Ishikawa (cell line): ENCODE measurements at regions not wholly inside any gene's neighbourhood (a gene's known extent, or its start where the extent isn't known, plus 50 kb on each side); places are given as distances from the start of the nearest gene placed in this dataset.

Experiments used
- CEBPB ChIP-seq: IDR thresholded peaks from 2 replicates; pipeline ENCODE4 v1.6.1; 2012
- CREB1 ChIP-seq: IDR thresholded peaks from 2 replicates; pipeline ENCODE4 v1.6.1; 2012; ENCODE audit warnings: low read depth
- EGR1 ChIP-seq: IDR thresholded peaks from 2 replicates; pipeline ENCODE4 v1.6.1; 2012
- EP300 ChIP-seq: IDR thresholded peaks from 2 replicates; pipeline ENCODE4 v1.6.1; 2012; ENCODE audit warnings: borderline replicate concordance
- FOXM1 ChIP-seq: IDR thresholded peaks from 2 replicates; pipeline ENCODE4 v1.6.1; 2012; ENCODE audit warnings: low read depth, borderline replicate concordance
- MAX ChIP-seq: IDR thresholded peaks from 2 replicates; pipeline ENCODE4 v1.6.1; 2012
- NFIC ChIP-seq: IDR thresholded peaks from 2 replicates; pipeline ENCODE4 v1.6.1; 2012
- RAD21 ChIP-seq: IDR thresholded peaks from 2 replicates; pipeline ENCODE4 v1.6.1; 2012; ENCODE audit warnings: low read depth
- REST ChIP-seq: IDR thresholded peaks from 2 replicates; pipeline ENCODE4 v1.6.1; 2012; ENCODE audit warnings: low read depth, mild to moderate bottlenecking
- TAF1 ChIP-seq: IDR thresholded peaks from 2 replicates; pipeline ENCODE4 v1.6.1; 2012; ENCODE audit warnings: low read depth, mild to moderate bottlenecking
- TEAD4 ChIP-seq: IDR thresholded peaks from 2 replicates; pipeline ENCODE4 v1.6.1; 2012
- USF1 ChIP-seq: IDR thresholded peaks from 2 replicates; pipeline ENCODE4 v1.6.1; 2012
- YY1 ChIP-seq: IDR thresholded peaks from 2 replicates; pipeline ENCODE4 v1.6.1; 2012; ENCODE audit warnings: low read depth
- ZBTB7A ChIP-seq: IDR thresholded peaks from 2 replicates; pipeline ENCODE4 v1.6.1; 2012; ENCODE audit warnings: low read depth

GRCh38 chr5:97455996-97456395 lies 272.9 kb upstream of the RIOK2 start:
- TF ChIP-seq FOXM1, result no peak
- no peak for TF ChIP-seq TEAD4
- no peak for TF ChIP-seq YY1
- no peak for TF ChIP-seq EP300
- no peak for TF ChIP-seq MAX
- TF ChIP-seq CEBPB, result no peak
- TF ChIP-seq REST, result no peak
- TF ChIP-seq EGR1, result no peak

- TF ChIP-seq CREB1 (no peak), RAD21 (no peak), ZBTB7A (no peak), CEBPB (no peak), REST (no peak), MAX (no peak), USF1 (no peak)
These were observed 275.8 kb upstream of the RIOK2 start for GRCh38 chr5:97458851-97459250.

GRCh38 chr5:97471951-97472350 lies 288.9 kb upstream of the RIOK2 start:
- TF ChIP-seq REST (no peak), NFIC (no peak)

GRCh38 chr5:97475847-97476246 lies 292.8 kb upstream of the RIOK2 start:
- TF ChIP-seq CREB1 (no peak), TAF1 (no peak), USF1 (no peak)

GRCh38 chr5:97476852-97477534 lies 293.9 kb upstream of the RIOK2 start:
- no peak for TF ChIP-seq FOXM1
- TF ChIP-seq USF1, result no peak
- no peak for TF ChIP-seq TAF1
- TF ChIP-seq TEAD4, result no peak
- no peak for TF ChIP-seq ZBTB7A
- TF ChIP-seq REST, result no peak
- TF ChIP-seq CEBPB, result no peak
- TF ChIP-seq YY1, result no peak
- TF ChIP-seq MAX, result no peak
- TF ChIP-seq CREB1, result no peak
- TF ChIP-seq EGR1, result no peak
- TF ChIP-seq NFIC, result no peak
- no peak for TF ChIP-seq RAD21
